ENCODE measurements at regions not wholly inside any gene's neighbourhood (a gene's known extent, or its start where the extent isn't known, plus 50 kb on each side); places are given as distances from the start of the nearest gene placed in this dataset.

- DNase-seq (no peak), ATAC-seq (ENCODE audit: insufficient read depth, low read depth) (no peak)
- no peak for TF ChIP-seq CTCF (IDR thresholded peaks at IDR 0.05; ENCODE audit: borderline replicate concordance, extremely low read depth, low read length, poor library complexity, severe bottlenecking)
- TF ChIP-seq EZH2 (IDR thresholded peaks at IDR 0.05; ENCODE audit: borderline replicate concordance, low read depth, low read length, severe bottlenecking): no peak
- Histone ChIP-seq H3K4me3 (ENCODE audit: low read depth in 1 of 2, low read length in 2 of 2) (no peak overlapping the region), H3K27me3 (ENCODE audit: insufficient read depth, low read length, poor library complexity) (peaks cover 4% of the 10 kb centered on the region), H3K9me3 (ENCODE audit: insufficient read depth, low read length, severe bottlenecking) (no peaks in the 10 kb centered on the region), H2AFZ (ENCODE audit: low read depth, low read length) (no peak overlapping the region), H3K9ac (ENCODE audit: low read depth, low read length) (no peak overlapping the region), H4K20me1 (ENCODE audit: insufficient read depth, low read length) (no peaks in the 10 kb centered on the region), H3K4me1 (ENCODE audit: insufficient read depth, low read length) (no peaks in the 10 kb centered on the region), H3K36me3 (ENCODE audit: insufficient read depth, low read length) (no peaks in the 10 kb centered on the region), H3K79me2 (ENCODE audit: insufficient read depth, low read length) (no peaks in the 10 kb centered on the region), H3K4me2 (ENCODE audit: insufficient read depth, low read length) (no peak overlapping the region), H3K27ac (ENCODE audit: low read length) (no peak overlapping the region)
Observed at GRCh38 chr1:10852018-10852417, 55.6 kb upstream of the CASZ1 start.

DNA sequence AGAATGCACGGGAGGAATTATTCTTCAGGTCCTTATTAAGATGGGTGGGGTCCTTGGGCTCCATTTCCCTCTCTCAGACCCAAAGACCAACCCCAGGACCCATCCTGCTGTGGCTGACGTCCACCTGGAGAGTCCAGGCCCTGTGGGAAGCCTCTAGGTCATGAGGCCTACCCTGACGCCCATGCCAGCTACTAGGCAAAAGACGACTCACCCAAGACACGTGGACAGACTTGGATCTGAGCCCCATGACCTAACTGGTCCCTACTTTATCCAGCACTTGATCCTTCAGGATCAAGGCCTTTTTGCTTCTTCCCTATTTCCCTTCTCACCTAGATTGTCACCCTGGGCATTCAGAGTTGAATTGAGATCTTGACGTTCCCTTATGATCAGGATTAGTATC is 56.0 kb upstream of the CASZ1 start:
- no peaks in the 10 kb centered on the region for H3K36me3 ChIP-seq (ENCODE audit: insufficient read depth, low read length)
- TF ChIP-seq EZH2 (IDR thresholded peaks at IDR 0.05; ENCODE audit: borderline replicate concordance, low read depth, low read length, severe bottlenecking) (no peak), CTCF (IDR thresholded peaks at IDR 0.05; ENCODE audit: borderline replicate concordance, extremely low read depth, low read length, poor library complexity, severe bottlenecking) (no peak)
- no peaks in the 10 kb centered on the region for H3K4me1 ChIP-seq (ENCODE audit: insufficient read depth, low read length)
- no peaks in the 10 kb centered on the region for H3K9me3 ChIP-seq (ENCODE audit: insufficient read depth, low read length, severe bottlenecking)
- no peak overlapping the region for H3K4me3 ChIP-seq (ENCODE audit: low read depth in 1 of 2, low read length in 2 of 2)
- peaks cover 4% of the 10 kb centered on the region for H3K27me3 ChIP-seq (ENCODE audit: insufficient read depth, low read length, poor library complexity)
- no peak overlapping the region for H2AFZ ChIP-seq (ENCODE audit: low read depth, low read length)
- no peaks in the 10 kb centered on the region for H3K79me2 ChIP-seq (ENCODE audit: insufficient read depth, low read length)
- no peak overlapping the region for H3K9ac ChIP-seq (ENCODE audit: low read depth, low read length)
- ATAC-seq (ENCODE audit: insufficient read depth, low read depth): no peak
- H3K4me2 ChIP-seq (ENCODE audit: insufficient read depth, low read length): no peak overlapping the region
- no peaks in the 10 kb centered on the region for H4K20me1 ChIP-seq (ENCODE audit: insufficient read depth, low read length)
- DNase-seq: no peak
- H3K27ac ChIP-seq (ENCODE audit: low read length): no peak overlapping the region

DNA sequence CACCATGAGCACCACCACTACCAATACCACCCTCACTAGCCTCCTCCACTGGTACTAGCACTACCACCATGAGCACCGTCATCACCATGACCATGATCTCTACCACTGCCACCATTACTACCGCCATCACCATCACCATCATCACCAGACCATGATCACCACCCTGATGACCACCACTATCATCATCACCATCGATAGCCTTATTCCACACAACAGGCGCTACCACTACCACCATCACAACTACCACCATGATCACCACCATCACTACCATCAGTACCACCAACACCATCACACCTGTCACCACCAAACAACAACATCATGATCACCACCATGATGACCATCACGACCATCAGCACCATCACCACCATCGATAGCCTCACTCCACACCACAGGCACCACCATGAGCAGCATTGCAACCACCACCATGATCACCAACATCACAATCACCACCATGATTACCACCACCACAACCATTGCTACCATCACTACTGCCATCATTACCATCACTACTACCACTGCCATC is 56.6 kb upstream of the CASZ1 start:
- TF ChIP-seq EZH2 (IDR thresholded peaks at IDR 0.05; ENCODE audit: borderline replicate concordance, low read depth, low read length, severe bottlenecking) (no peak), CTCF (IDR thresholded peaks at IDR 0.05; ENCODE audit: borderline replicate concordance, extremely low read depth, low read length, poor library complexity, severe bottlenecking) (no peak)
- Histone ChIP-seq H2AFZ (ENCODE audit: low read depth, low read length) (no peak overlapping the region), H3K27me3 (ENCODE audit: insufficient read depth, low read length, poor library complexity) (peaks cover 4% of the 10 kb centered on the region)

DNA sequence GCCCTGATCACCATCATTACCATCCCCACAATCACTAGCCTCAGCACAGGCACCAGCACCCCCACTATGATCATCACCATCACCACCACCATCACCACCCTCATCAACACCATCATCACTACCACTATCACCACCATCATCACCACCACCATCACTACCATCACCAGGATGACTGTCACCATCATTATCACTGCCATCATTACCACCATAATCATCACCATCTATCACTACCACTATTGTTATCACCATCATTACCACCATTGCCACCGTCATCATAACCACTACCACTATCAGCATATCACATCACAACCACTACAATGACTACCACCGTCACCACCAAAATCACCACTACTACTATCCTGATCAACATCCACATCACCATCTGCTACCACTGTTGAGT is 57.3 kb upstream of the CASZ1 start:
- no peaks in the 10 kb centered on the region for H3K4me1 ChIP-seq (ENCODE audit: insufficient read depth, low read length)
- no peaks in the 10 kb centered on the region for H3K9me3 ChIP-seq (ENCODE audit: insufficient read depth, low read length, severe bottlenecking)
- no peak for ATAC-seq (ENCODE audit: insufficient read depth, low read depth)
- H3K9ac ChIP-seq (ENCODE audit: low read depth, low read length): no peak overlapping the region
- H3K27me3 ChIP-seq (ENCODE audit: insufficient read depth, low read length, poor library complexity): peaks cover 4% of the 10 kb centered on the region
- no peak overlapping the region for H2AFZ ChIP-seq (ENCODE audit: low read depth, low read length)
- TF ChIP-seq EZH2 (IDR thresholded peaks at IDR 0.05; ENCODE audit: borderline replicate concordance, low read depth, low read length, severe bottlenecking): no peak
- no peak for TF ChIP-seq CTCF (IDR thresholded peaks at IDR 0.05; ENCODE audit: borderline replicate concordance, extremely low read depth, low read length, poor library complexity, severe bottlenecking)
- no peak overlapping the region for H3K4me2 ChIP-seq (ENCODE audit: insufficient read depth, low read length)
- H3K4me3 ChIP-seq (ENCODE audit: low read depth in 1 of 2, low read length in 2 of 2): no peak overlapping the region
- no peak for DNase-seq
- H4K20me1 ChIP-seq (ENCODE audit: insufficient read depth, low read length): no peaks in the 10 kb centered on the region; the same call in 1 of the 2 replicates
- H3K36me3 ChIP-seq (ENCODE audit: insufficient read depth, low read length): no peaks in the 10 kb centered on the region
- no peak overlapping the region for H3K27ac ChIP-seq (ENCODE audit: low read length)
- H3K79me2 ChIP-seq (ENCODE audit: insufficient read depth, low read length): no peaks in the 10 kb centered on the region

More for the DNA sequence above, 56.6 kb upstream of the CASZ1 start:
- Histone ChIP-seq H3K36me3 (ENCODE audit: insufficient read depth, low read length) (no peaks in the 10 kb centered on the region), H3K4me3 (ENCODE audit: low read depth in 1 of 2, low read length in 2 of 2) (no peak overlapping the region), H3K27ac (ENCODE audit: low read length) (no peak overlapping the region), H3K79me2 (ENCODE audit: insufficient read depth, low read length) (no peaks in the 10 kb centered on the region), H3K9ac (ENCODE audit: low read depth, low read length) (no peak overlapping the region), H3K9me3 (ENCODE audit: insufficient read depth, low read length, severe bottlenecking) (no peaks in the 10 kb centered on the region), H4K20me1 (ENCODE audit: insufficient read depth, low read length) (no peaks in the 10 kb centered on the region; the same call in 1 of the 2 replicates), H3K4me1 (ENCODE audit: insufficient read depth, low read length) (no peaks in the 10 kb centered on the region), H3K4me2 (ENCODE audit: insufficient read depth, low read length) (no peak overlapping the region)
- no peak for ATAC-seq (ENCODE audit: insufficient read depth, low read depth)
- DNase-seq: no peak

Measured in DND-41 (cell line).